GM10266 (cell line): ENCODE measurements at regions not wholly inside any gene's neighbourhood (a gene's known extent, or its start where the extent isn't known, plus 50 kb on each side); places are given as distances from the start of the nearest gene placed in this dataset.

Source experiments
- DNase-seq: peaks from one replicate; pipeline ENCODE4 v3.0.0; 2012; ENCODE audit errors: extremely low spot score
- CTCF ChIP-seq: IDR thresholded peaks from 2 replicates; pipeline ENCODE4 v1.5.1; 2012; ENCODE audit warnings: mild to moderate bottlenecking, low read depth; ENCODE audit not compliant: control insufficient read depth, insufficient read depth; ENCODE audit errors: missing control alignments

GRCh38 chr5:68699966-68700365, 393.8 kb upstream of the SLC30A5 start:
- DNase-seq: no peak
- TF ChIP-seq CTCF: no peak

DNA sequence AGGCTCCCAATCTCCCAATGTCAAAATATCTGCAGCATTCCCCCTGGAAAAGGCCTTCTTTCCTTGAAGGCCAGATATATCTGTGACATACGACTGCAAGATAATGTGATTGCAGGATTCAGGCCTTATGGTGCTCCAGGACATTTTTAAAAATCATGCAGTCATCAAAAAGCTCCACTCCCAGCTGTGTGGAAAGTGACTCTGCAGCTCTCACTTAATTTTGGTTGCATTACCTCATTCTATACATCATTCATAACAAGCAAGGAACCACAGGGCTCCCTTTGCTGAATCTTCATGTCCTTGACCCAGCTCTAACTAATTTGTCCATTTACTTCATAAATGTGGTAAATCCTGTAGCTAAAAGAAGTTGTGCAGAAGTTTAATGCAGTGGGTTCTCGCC, 386.2 kb upstream of the SLC30A5 start:
- DNase-seq: no peak
- no peak for TF ChIP-seq CTCF

DNA sequence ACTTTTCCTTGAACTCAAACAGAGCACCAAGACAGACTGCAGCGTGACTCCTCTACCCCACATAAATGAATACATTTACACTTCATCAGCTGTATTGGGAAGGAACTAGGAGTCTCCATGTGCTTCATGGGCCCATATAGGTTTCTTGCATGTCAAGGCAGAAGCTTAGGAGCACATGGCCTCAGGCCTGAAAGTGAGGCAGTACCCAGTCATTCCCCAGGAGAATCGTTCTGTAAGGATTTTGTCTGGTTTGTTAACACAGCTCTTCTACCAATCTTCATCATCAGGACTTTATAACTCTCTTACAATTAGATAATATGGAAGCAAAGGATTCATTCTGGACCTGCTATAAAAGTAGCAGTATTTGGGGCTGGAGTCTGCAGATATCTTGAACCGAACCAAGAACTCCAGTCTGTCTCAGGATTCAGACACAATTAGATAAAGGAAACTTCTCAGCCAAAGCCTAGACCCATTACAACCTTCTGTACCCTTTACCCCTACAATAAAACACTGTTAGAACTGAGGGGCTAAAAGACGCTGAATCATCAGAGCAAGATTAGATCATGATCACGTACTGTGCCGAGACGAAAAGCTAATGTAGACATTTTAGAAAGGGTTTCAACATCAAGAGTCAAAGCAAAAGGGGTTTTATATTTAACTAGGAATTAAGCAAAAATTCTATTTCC, 385.5 kb upstream of the SLC30A5 start:
- no peak for TF ChIP-seq CTCF

DNA sequence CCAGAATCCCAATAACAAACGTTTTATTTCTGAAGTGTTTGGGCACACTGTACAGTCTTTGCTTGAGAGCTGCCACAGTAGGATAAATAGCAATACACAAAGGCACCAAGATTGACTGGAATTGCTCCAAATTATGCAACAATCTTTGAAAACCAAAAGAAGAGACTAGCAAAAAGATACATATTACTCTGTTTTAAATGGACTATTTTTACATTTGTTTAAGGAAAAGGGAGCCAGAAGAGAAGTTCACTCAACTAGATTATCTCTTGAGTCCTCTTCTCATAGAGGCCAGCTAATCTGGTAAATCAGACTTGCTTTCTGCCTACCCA, 385.0 kb upstream of the SLC30A5 start:
- no peak for DNase-seq
- TF ChIP-seq CTCF: no peak

More for the DNA sequence above, 385.5 kb upstream of the SLC30A5 start:
- DNase-seq: no peak

GRCh38 chr5:68709239-68709638, 384.6 kb upstream of the SLC30A5 start:
- TF ChIP-seq CTCF: no peak

DNA sequence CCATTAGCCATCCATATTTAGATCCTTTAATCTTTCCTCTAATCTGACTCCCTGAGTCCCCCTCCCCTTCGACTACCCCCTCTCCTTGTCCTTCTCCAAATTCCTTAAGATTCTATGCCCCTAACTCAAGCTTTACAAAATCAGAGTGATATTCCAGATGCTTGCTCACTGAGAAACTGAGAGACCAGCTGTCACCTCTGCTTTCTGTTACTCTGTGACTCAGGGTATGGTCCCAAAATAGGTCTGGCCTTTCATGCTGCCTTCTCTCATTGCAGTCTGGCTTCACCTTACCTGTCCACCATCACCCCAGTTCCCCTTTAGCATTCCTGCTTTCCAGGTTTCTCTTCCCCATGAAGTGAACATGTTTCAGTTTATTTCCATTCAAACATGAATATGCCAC, 383.3 kb upstream of the SLC30A5 start:
- peak; percentile 17 for DNase-seq
- TF ChIP-seq CTCF: no peak

More at GRCh38 chr5:68709239-68709638, 384.6 kb upstream of the SLC30A5 start:
- DNase-seq: no peak

- no peak for TF ChIP-seq CTCF
- peak; percentile 67 for DNase-seq
These were observed 382.3 kb upstream of the SLC30A5 start for GRCh38 chr5:68711293-68712200.
